GM18868 (cell line): ENCODE measurements at regions not wholly inside any gene's neighbourhood (a gene's known extent, or its start where the extent isn't known, plus 50 kb on each side); places are given as distances from the start of the nearest gene placed in this dataset.

Experiments used
- ATAC-seq: cut with Tn5 transposase; IDR thresholded peaks from one replicate; pipeline ENCODE4 v1.9.1; 2021; ENCODE audit warnings: mild to moderate bottlenecking, moderate library complexity; ENCODE audit not compliant: unreplicated experiment

DNA sequence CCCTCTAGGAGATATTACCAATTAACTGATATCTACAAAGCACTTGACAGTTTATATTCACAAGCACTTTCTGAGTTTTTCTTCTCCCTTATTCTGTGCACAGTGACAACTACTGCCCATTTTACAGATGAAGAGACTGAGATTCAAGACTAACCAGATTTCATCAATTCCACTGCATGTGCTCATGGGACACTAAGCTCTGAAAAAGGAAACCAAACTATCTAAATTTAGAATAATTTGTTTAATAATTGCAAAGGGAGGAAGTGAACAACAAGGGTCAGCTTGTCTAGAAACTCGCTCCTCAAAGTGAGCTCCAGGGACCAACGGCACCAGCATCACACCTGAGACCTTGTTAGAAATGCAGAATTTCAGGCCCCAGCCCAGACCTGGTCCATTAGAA lies 50.8 kb upstream of the MYLIP start:
- no peak for ATAC-seq

DNA sequence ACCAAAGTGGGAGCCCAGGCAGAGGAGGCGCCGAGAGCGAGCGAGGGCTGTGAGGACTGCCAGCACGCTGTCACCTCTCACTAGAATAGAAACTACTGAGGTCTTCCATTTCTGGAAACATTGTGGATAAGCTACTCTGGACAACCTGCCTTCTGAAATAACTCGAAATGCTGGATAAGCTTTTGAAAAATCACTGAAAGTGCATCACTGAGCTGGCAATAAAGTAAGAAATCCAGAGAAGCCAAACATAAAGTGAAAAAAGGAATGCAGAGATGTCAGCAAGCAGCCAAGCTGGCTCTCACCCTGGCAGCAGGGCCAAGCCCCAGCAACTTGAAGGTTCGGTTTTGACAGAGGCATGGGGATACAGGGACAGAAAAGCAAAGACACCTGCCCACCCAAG lies 59.2 kb upstream of the MYLIP start:
- no peak for ATAC-seq

DNA sequence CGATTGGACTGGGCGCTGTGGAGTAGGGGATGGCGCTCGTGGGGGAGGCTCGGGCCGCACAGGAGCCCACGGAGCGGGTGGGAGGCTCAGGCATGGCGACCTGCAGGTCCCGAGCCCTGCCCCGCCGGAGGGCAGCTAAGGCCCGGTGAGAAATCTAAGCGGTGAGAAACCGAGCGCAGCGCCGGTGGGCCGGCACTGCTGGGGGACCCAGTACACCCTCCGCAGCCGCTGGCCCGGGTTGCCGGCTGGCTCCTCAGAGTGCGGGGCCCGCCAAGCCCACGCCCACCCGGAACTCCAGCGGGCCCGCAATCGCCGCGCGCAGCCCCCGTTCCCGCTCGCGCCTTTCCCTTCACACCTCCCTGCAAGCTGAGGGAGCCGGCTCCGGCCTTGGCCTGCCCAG lies 59.7 kb upstream of the MYLIP start:
- no peak for ATAC-seq

DNA sequence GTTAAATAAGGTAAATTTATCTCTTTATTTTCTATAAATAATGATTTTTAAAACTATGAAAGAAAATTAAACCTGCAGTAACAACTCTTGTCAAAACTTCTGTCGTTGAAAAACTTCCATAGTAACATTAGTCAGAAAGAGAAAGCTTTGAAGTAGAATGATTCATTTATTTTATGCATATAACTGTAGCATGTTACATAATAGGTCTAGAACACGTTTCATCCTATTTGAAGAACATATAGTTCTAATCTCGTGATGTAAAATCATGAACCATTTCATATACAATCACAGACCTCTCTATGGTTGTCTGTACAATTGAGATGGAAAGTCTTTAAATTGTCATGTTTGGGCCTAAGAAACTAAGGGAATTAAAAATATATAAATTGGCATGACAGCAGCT lies 61.3 kb upstream of the MYLIP start:
- ATAC-seq = no peak

DNA sequence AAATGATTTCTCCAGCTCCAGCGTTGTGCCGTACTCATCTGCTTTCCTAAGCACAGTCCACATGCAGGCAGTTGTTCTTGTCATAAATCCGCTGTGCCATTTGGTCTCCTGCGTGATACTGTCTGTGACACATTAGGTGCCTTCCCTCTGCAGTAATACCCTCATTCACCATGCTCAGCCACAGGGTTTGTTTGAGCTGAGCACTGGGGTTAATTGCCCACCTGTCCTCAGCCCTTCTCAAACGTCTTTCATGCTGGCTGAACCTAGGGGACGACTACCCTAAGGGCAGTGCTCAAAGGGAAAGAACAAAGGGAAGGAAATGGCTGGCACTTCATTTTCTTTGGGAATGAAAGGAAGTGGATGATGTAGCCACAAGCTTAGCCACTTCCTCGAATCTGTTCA lies 64.2 kb upstream of the MYLIP start:
- ATAC-seq = no peak

DNA sequence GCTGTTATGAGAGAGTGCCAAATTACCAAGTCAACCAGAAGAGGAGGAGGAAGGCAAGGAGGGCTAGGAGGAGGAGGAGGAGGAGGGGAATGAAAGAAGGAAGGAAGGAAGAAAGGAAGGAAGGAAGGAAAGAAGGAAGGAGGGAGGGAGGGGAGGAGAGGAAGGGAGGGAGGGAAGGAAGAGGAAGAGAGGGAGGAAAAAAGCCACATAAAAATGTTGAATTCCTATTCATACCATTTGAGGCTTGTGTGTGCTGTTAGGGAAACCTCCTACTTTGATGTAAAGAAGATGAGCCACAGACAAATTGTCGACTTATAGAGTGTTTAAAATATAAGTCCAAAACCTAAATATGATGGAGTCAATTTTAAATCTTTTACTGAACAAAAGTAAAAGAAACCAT lies 65.3 kb upstream of the MYLIP start:
- no peak for ATAC-seq

DNA sequence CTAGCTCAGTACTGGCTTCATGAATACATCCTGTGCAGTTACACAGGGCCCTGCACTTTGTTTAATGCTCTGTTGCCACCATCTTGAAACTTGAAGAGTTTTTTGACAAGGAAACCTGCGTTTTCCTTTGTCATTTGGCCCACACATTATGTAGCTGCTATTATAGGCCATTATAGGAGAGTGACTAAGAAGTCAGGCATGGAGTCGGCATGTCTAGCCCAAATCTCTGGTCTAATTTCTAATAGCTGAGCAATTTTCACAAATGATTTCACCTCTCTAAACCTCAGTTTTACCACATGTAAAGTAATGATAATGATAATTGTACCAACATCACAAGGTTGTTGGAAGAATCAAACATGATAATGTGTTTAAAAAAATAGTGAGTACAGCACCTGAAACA lies 67.1 kb upstream of the MYLIP start:
- ATAC-seq = no peak

DNA sequence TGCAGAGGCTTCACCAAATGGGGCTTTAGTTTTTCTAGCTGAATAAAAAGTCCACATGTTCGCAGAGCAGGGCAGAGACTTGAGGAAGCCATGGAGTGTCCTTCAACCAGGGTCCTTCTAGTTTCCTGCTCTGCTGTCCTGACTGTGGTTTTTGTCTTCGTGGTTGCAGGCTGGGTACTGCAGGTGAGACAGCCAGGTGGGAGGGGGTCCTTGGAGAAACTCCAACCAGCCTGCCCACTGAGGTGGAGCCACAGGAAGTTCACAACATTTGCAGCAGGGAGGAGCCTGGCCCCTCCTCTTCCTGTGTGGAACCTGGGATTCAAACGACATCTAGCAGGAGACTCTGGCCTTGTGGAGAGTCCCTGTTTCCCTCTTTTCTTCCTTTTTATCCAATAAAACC lies 68.8 kb upstream of the MYLIP start:
- no peak for ATAC-seq

DNA sequence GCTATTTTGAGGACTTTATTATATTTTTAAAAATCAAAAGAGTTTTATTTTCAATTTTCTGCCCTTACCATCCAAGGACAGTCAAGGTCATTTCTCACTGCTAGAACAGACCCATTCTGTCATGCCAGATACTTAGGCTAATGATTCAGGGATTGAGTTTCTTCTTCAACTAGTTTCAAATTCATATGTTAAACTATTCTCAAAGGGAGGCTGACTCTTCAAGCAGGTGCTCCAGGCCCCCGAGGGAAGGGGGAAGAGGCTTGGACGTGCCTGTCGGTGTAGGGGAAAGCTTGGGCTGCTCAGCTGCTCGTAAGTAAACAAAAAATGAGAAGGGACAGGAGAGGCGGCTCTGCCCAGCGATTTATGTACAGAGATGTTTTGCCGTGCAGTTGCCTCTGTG lies 69.4 kb upstream of the MYLIP start:
- no peak for ATAC-seq

DNA sequence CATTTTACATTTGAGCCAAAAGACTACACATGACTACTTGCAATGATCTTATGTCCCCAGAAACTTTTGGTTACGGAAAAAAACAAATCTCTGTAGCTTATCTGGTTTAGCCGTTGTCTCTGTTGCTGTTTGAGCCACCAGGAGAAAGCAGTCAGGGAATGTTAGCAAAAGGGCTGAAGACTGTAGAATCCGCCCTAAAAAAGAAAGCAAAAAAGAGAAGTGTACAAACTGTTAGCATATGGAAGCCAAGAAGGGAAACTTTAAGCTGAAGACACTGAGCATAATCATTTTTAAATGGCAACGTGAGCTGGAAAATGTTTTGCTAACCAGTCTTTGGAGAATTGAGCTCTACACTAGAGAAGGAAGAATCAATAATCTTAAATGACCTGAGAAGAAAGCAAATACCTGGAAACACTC lies 69.9 kb upstream of the MYLIP start:
- ATAC-seq = no peak

DNA sequence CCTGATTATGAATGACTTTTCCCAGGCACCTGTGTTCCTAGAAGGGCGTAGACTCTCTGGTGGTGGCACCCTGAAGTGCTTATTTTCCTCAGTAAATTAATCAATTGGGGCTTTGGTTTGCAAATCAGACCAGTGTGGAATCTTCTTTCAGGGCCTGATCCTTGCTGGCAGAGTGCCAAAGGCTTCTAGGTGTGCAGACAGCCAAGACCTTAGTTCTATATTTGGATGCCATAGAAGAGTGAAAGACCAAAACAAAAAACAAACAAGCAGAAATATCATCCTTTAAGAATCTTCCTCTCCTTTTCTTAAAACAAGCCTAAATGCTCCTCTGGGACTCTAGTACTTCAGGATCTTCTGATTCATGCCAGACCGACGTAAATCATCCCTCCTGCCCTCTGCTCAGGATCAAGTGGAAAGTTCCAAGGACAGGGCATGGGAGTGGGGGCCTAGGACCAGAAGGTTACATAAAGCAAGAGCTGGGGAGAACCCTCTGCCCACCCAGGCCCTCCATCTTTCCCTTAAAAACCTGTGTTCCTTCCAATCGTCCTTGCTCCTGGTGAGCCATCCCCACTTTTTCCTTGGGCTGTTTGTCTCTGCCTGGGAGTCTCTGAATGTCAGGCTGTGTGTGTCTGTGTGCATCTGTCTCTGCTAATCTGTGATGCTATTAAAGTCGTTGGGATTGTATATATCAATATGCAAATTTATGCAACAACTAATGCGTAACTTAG lies 70.5 kb upstream of the MYLIP start:
- ATAC-seq = no peak

DNA sequence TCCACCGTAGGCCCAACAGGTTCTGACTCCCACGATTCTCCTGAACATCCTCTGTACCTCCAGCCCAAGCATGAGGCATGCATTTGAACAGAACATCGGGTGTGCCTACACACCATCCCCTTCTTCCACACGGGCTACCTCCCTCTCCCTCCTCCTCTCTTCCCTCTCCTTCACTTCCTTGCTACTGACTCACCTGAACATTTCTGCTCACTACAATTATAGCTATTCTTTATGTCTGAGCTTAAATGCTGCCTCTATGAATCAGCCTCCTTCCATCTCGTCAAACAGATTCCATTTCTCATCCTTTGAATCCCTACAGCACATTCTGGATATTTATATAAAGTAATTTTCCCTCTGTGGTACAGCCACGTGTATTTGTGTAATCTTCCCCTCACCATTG lies 71.4 kb upstream of the MYLIP start:
- no peak for ATAC-seq

DNA sequence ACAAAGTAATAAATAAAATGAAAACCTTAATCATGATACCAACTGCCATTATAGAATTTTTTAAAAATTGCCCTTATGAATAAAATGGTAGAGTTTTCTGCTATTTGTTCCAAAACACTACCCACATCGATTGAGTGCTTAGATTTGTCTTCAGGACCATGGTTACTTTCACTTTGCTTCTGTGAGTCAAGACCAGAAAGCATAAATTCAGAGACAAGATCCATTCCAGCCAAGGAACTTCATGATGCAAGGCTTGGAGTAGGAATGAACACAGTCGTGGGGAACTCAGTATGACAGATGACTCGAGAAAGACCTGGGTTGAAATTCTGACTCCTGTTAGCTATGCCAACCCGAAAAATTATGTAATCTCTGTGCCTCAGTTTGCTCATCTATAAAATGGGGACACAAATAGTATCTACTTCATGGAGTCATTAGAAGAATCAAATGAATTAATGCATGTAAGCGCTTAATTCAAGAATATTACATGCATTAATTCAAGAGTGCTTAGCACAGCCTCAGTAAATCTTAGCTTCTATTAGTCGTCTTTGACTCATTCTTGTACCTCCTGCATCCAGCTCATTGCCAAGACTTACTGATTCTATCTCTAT lies 72.5 kb upstream of the MYLIP start:
- no peak for ATAC-seq

DNA sequence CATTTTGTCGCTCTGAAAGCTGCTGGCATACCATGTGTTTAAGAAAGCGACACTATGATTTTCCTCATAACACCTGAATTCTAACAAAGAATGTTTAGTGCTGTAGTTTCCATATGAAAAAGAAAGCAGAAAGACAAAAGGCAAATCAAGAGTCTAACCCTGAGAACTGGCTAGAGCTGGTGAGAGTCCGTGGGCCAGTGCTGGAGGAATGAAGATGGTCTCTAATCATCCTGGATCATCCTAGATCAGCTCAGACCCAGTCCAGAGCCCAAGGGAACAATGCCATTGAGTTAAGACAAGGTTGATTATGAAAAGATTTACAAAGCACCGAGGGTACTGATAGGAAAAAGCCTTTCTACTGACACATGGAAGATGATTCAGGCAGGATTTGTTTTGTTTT lies 73.0 kb upstream of the MYLIP start:
- no peak for ATAC-seq

DNA sequence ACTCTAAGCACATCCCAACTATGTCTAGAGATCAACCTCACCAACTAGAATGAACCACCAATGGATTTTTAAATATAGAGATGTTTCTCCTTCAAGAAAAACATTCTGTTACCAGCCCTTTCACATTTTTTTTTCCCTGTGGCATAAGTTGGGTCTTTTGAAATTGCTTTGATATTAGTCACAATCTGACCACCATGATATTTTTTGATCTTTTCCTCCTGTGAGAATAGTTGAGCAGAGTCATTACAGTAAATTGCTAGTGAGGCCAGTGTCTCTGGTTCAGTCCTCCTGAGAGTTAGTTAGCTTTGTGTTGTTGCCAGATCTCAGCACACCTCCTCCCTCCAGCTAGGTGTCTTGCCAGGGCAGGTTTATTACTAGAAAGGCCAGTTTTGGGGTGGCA lies 79.7 kb upstream of the MYLIP start:
- ATAC-seq = no peak

DNA sequence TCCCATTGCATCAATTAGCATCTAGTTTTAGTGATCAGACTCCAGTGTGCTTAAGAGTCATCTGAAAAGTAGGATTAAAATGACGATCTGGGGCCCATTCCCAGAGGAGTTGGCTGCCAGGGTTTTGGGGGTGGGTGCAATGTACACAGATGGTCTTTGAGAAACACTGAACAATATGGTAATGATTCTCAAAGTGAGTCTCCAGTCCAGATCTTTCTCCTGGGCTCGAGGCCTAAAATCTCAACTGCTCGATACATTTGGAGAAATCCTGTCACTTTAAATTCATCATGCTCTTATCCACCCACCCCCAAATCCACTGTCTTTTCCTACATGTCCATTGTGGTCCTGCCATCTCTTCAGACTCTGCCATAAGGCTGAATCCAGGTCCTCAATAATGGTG lies 80.7 kb upstream of the MYLIP start:
- no peak for ATAC-seq

DNA sequence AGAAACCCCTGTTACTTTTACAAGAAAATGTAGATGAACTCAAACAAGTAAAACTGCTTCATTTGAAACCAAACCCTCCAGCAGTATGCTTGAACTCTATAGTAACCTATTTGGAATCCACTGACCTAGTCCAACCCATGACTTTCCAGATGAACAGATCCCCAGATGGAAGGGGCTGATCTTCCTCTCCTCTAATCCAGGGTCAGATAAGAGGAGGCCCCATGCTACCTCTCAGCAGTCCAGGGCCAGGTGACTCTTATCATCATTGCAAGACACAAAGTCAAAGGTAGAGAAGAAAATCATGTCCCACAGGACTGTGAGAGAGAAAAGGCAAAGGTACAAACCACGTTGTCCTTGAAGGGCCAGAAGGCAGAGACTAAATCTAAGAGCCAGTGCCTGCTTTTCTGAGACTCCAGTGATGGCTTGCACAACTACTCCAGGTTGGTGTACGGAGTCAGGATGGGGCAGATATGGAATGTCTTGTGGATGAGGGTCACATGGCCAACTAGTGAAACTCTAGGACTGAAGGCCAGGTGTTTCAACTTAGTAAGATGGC lies 81.4 kb upstream of the MYLIP start:
- ATAC-seq = no peak

DNA sequence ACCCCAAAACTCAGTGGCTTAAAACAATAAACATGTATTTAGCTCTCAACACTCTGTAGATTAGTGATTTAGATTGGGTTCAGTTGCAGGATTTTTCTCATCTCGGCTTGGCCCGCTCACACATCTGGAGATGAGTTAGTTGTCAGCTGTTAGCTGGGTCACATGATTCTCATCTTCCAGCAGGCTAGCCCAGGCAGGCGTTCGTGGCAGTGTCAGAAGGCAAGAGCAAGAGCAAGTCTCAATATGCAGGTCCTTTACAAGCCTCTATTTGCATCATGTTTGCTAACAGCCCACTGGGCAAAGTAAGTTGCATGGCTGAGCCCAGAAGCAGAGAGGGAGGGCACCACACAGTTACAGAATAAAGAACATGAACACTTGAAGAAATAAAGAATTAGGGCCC lies 83.6 kb upstream of the MYLIP start:
- ATAC-seq = no peak

DNA sequence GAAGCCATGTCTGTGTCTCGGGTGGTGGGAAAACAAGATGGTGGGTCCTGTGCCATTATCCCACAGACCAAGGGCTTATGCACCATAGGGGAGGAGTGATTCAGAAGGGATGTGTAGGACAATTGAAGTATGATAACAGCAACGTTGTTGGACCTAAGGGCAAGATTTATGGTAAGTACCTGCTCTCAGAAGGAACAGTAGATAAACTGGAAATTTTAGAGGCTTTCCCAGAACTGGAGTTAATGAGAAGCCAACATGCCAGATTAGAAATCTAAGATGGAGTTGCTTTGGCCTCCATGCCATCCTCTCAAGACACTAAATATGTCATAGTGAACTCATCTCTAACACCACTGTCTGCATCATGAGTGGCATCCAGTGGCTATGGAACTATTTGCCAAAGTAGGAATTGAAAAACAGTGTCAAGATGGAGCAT lies 84.7 kb upstream of the MYLIP start:
- ATAC-seq = no peak

DNA sequence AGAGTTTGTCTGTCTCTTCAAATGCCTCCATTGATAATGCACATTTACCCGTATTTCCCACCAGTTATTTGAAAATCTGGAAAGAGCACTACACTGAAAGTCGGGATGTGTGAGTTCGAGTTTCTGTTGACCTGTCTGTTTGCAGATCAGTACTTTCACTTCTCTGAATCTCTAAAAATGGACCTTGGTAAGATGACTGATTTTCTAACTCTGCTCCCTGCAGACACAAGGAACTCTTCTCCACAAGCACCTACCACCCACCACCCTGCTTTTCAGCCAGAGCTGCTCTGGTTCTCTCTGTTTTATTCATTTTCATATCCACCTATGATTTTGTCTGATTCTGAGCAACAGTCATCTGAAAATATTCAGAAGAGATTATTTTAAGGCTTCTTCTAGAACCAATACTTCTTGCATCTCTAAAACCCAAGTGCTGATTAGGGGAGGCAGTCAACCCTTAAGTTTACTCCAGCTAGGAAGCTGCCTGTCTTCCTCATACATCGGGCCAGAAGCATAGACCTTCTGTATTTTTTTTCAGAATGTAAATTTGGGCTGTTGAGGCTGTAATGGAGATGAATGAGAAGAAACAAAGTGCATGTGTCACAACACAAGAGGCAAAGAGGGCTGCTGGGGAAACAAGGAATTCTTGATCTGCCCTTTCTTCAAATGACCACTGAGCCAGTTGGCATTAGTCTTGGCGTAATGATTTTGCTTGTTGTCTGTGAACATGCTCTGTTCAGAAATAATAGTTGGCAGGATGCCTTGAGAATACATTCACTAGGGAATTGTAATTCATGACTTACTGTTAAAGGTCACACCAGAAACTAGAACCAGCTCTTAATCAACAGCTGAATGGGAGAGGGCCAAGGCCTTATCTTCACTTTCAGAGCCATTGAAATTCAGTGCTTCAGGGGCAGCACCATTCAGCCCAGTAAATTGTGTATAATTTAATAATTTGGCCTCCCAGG lies 85.4 kb upstream of the MYLIP start:
- ATAC-seq = peak; percentile 79

DNA sequence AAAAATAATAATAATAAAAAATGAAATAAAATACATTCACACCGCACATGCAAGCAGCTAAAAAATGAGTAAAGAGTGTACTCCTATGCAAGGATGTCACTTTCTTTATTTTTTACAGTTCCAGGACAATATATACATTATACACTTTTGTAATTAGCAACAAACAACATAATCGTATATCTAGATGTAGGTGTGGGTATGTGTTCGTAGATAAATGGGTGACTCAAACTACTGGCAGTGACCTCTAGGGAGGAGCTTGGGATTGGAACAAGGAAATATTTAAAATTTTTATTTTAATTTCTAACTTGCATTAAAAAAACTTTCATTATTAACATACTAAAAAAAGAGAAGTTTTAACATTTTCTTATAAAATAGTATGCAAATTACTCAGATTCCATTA lies 86.1 kb upstream of the MYLIP start:
- no peak for ATAC-seq

DNA sequence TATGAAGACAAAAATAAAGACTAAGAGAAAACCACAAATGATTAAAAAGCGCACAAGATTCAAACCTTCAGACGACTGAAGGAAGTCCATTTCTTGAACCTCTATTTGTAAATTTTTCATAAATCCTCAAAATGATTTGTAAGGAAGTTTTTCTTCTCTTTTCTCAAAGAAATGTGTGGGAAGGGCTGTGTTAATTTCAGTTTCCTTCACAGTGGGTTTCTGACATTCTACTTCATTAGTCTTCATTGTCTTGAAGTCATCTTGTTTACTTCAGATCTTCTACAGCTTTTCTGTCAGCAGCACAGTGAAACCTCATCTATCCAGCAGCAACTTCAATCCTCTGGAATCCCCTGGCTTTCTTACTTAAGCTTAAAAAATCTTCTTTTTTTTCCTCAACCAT lies 87.6 kb upstream of the MYLIP start:
- ATAC-seq = no peak
